SJSA1 (cell line): ENCODE measurements at regions not wholly inside any gene's neighbourhood (a gene's known extent, or its start where the extent isn't known, plus 50 kb on each side); places are given as distances from the start of the nearest gene placed in this dataset.
"Not testable (repeated sequence)": the region's sequence is repeated elsewhere in the genome, so short reads cannot be mapped to it uniquely, and the experiment has no call there.

Experiments used
- DNase-seq, 2 experiments: peaks; one replicate each; pipeline ENCODE4 v3.0.0-alpha.2; 2015 to 2020; ENCODE audit warnings: low spot score in 2 of 2, low read depth in 1 of 2
- H3K27ac ChIP-seq: fragments of 250-450 bp; sonication (Bioruptor Pico); 2 replicates; pipeline ENCODE4 v1.5.1; 2020; ENCODE audit warnings: mild to moderate bottlenecking, moderate library complexity
- H3K27me3 ChIP-seq: fragments of 250-450 bp; sonication (Bioruptor Pico); replicated peaks from 2 replicates; pipeline ENCODE4 v1.5.1; 2020; ENCODE audit warnings: mild to moderate bottlenecking, moderate library complexity
- H3K36me3 ChIP-seq: fragments of 250-450 bp; sonication (Bioruptor Pico); 2 replicates; pipeline ENCODE4 v1.5.1; 2020; ENCODE audit warnings: mild to moderate bottlenecking
- H3K4me1 ChIP-seq: fragments of 250-450 bp; sonication (Bioruptor Pico); replicated peaks from 2 replicates; pipeline ENCODE4 v1.6.1; 2021; ENCODE audit warnings: mild to moderate bottlenecking
- H3K4me3 ChIP-seq: fragments of 250-450 bp; sonication (Bioruptor Pico); 2 replicates; pipeline ENCODE4 v1.5.1; 2020; ENCODE audit warnings: mild to moderate bottlenecking
- H3K9me3 ChIP-seq: fragments of 250-450 bp; sonication (Bioruptor Pico); replicated peaks from 2 replicates; pipeline ENCODE4 v1.5.1; 2020; ENCODE audit warnings: mild to moderate bottlenecking

GRCh38 chr12:5308216-5308615, 123.7 kb upstream of the NTF3 start:
- Histone ChIP-seq H3K9me3 (peaks cover 1% of the 10 kb centered on the region; the same call in 1 of the 2 replicates), H3K27me3 (no peaks in the 10 kb centered on the region)

DNA sequence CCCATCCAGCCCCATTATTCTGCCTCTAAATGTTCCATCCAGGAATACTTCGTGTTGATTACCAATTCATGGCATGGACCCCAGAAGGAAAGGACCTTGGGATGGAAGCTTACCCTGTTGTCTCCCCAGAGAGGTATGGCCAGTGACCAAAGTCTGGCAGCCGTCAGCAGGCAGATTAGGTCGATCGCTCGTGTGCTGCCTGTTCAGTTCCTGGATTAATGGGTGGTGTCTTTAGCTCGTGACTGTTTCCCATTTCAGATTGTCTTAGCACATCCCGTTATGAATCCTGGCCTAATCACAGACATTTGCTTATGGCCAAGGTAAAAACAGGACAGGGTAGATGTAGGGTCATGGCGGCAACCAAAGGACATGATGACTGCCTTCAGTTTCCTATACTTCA, 122.9 kb upstream of the NTF3 start:
- no peaks in the 10 kb centered on the region for H3K4me1 ChIP-seq
- H3K27ac ChIP-seq: no peak overlapping the region
- H3K27me3 ChIP-seq: no peaks in the 10 kb centered on the region
- H3K4me3 ChIP-seq: no peak overlapping the region
- no peaks in the 10 kb centered on the region for H3K36me3 ChIP-seq
- H3K9me3 ChIP-seq: peaks cover 4% of the 10 kb centered on the region; the same call in 1 of the 2 replicates
- no peak for DNase-seq

More at GRCh38 chr12:5308216-5308615, 123.7 kb upstream of the NTF3 start:
- DNase-seq: no peak
- no peak overlapping the region for H3K27ac ChIP-seq
- H3K4me3 ChIP-seq: no peak overlapping the region
- H3K36me3 ChIP-seq: no peaks in the 10 kb centered on the region
- no peaks in the 10 kb centered on the region for H3K4me1 ChIP-seq

GRCh38 chr12:5309654-5310053, 122.3 kb upstream of the NTF3 start:
- peaks cover 4% of the 10 kb centered on the region; the same call in 1 of the 2 replicates for H3K9me3 ChIP-seq
- no peak for DNase-seq
- H3K27ac ChIP-seq: no peak overlapping the region
- no peaks in the 10 kb centered on the region for H3K36me3 ChIP-seq
- no peaks in the 10 kb centered on the region for H3K4me1 ChIP-seq
- H3K27me3 ChIP-seq: no peaks in the 10 kb centered on the region
- H3K4me3 ChIP-seq: no peak overlapping the region

GRCh38 chr12:5310151-5310550, 121.8 kb upstream of the NTF3 start:
- peaks cover 4% of the 10 kb centered on the region; the same call in 1 of the 2 replicates for H3K9me3 ChIP-seq
- no peak overlapping the region for H3K4me3 ChIP-seq
- H3K36me3 ChIP-seq: no peaks in the 10 kb centered on the region
- no peak for DNase-seq
- no peak overlapping the region for H3K27ac ChIP-seq
- H3K27me3 ChIP-seq: no peaks in the 10 kb centered on the region
- no peaks in the 10 kb centered on the region for H3K4me1 ChIP-seq

- H3K9me3 ChIP-seq: peaks cover 8% of the 10 kb centered on the region
- no peaks in the 10 kb centered on the region for H3K4me1 ChIP-seq
- H3K4me3 ChIP-seq: no peak overlapping the region
- no peaks in the 10 kb centered on the region for H3K36me3 ChIP-seq
- no peak for DNase-seq
- no peaks in the 10 kb centered on the region for H3K27me3 ChIP-seq
- no peak overlapping the region for H3K27ac ChIP-seq
Observed at GRCh38 chr12:5317556-5317955, 114.4 kb upstream of the NTF3 start.

DNA sequence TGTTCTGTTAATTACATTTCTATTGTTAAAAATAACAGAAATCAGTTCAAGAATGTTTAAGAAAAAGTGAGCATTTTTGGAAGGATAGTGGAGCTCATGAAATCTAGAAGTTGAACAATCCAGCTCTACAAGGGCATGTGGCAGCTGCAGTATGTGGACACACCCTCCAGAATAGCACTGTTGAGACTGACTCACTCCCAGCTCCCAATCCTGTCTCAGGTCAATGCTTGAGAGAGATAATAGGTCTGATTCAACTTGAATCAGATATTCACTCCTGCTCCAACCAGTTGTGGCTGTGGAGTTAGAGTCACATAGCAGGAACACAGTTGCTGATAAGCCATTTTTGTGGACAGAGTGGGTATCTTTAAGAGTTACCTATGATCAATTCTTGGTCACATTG, 113.0 kb upstream of the NTF3 start:
- Histone ChIP-seq H3K36me3 (no peaks in the 10 kb centered on the region), H3K4me3 (no peak overlapping the region), H3K4me1 (no peaks in the 10 kb centered on the region), H3K27ac (no peak overlapping the region), H3K27me3 (no peaks in the 10 kb centered on the region), H3K9me3 (peaks cover 4% of the 10 kb centered on the region; the same call in 1 of the 2 replicates)
- no peak for DNase-seq

DNA sequence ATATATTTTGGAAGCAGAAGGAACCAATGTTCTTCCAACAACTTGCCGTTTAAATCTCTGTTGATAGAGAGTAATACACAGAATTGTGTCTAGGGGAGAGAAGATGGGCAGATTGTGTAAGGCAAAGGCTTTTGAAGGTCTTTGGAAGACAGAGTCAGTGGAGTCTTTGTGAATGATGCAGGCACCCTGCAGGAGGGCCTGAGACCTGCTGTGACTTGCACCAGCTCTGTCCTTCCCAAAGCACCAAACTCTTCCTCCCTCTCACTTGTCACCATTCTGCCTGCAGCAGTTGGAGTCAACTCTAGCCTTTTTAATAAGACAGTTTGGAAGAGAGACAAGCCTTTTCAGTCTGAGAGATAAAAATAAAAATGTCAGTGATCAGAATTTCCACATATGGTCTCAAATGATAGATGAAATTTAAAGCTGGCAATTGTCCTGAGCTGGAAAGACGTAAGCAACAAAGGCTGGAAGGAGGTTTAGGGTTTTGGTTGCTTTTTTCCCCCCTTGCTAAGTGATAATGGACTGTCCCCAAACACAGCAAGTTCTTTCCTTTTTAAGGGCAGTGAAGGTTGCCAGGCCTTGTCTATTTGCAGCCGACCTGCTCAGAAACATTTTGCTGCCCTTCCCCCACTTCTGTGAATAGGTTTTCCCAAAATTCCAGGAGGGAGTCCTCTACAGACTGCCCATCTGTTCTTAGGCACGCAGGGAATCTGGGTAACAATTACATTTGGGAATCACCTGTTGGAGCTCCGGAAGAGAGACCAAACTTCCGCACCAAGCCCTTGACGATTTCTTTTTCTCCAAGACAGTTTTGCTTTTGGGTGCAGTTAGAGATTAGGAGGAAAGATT, 103.0 kb upstream of the NTF3 start:
- Histone ChIP-seq H3K27ac (no peak overlapping the region), H3K4me1 (no peaks in the 10 kb centered on the region), H3K36me3 (no peaks in the 10 kb centered on the region), H3K27me3 (0 out of 2 replicates have a peak, but pooled peaks cover 3% of the 10 kb centered on the region), H3K9me3 (no peaks in the 10 kb centered on the region; the same call in 1 of the 2 replicates), H3K4me3 (no peak overlapping the region)
- DNase-seq: no peak

- DNase-seq: no peak
- Histone ChIP-seq H3K27ac (no peak overlapping the region), H3K4me3 (no peak overlapping the region), H3K9me3 (0 out of 2 replicates have a peak, but pooled peaks cover 2% of the 10 kb centered on the region), H3K36me3 (no peaks in the 10 kb centered on the region), H3K4me1 (no peaks in the 10 kb centered on the region), H3K27me3 (peaks cover 3% of the 10 kb centered on the region; the same call in 1 of the 2 replicates)
Observed at GRCh38 chr12:5332551-5332950, 99.4 kb upstream of the NTF3 start.

- no peak for DNase-seq
- Histone ChIP-seq H3K36me3 (no peaks in the 10 kb centered on the region), H3K4me1 (no peaks in the 10 kb centered on the region), H3K9me3 (0 out of 2 replicates have a peak, but pooled peaks cover 2% of the 10 kb centered on the region), H3K27me3 (peaks cover 3% of the 10 kb centered on the region; the same call in 1 of the 2 replicates), H3K4me3 (no peak overlapping the region), H3K27ac (no peak overlapping the region)
Observed at GRCh38 chr12:5333096-5333495, 98.8 kb upstream of the NTF3 start.

GRCh38 chr12:5335069-5335468, 96.8 kb upstream of the NTF3 start:
- no peak for DNase-seq
- Histone ChIP-seq H3K27ac (no peak overlapping the region), H3K36me3 (no peaks in the 10 kb centered on the region)

GRCh38 chr12:5341086-5341485, 90.8 kb upstream of the NTF3 start:
- H3K9me3 ChIP-seq: not testable (repeated sequence)

More at GRCh38 chr12:5335069-5335468, 96.8 kb upstream of the NTF3 start:
- Histone ChIP-seq H3K4me1 (no peaks in the 10 kb centered on the region), H3K9me3 (0 out of 2 replicates have a peak, but pooled peaks cover 2% of the 10 kb centered on the region), H3K4me3 (no peak overlapping the region), H3K27me3 (peaks cover 3% of the 10 kb centered on the region; the same call in 1 of the 2 replicates)

DNA sequence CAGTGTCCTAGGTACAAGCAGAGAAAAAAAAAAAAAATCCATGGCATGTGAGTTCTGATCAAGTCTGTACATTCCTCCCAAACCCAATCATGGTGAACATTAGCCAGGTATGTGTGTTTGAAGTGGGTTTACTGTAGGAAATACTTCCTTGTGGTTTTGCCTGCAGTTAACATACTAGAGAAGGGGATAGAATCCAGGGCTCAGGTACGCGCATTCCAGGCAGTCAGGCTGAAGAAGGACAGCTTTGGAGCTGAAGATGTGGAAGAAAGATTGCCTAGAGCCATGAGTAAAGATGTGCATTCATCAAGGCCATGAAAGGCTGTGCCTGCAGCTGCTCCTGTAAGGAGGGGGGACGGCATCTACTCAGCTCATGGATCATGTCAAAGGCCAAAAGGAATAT, 88.2 kb upstream of the NTF3 start:
- Histone ChIP-seq H3K4me1 (no peaks in the 10 kb centered on the region), H3K27me3 (peaks cover 6% of the 10 kb centered on the region; the same call in 1 of the 2 replicates), H3K4me3 (no peak overlapping the region), H3K36me3 (no peaks in the 10 kb centered on the region), H3K9me3 (no peaks in the 10 kb centered on the region), H3K27ac (no peak overlapping the region)
- DNase-seq: no peak

More at GRCh38 chr12:5341086-5341485, 90.8 kb upstream of the NTF3 start:
- H3K4me3 ChIP-seq, H3K4me1 ChIP-seq, DNase-seq, H3K27ac ChIP-seq, H3K27me3 ChIP-seq, H3K36me3 ChIP-seq: not testable (repeated sequence)

DNA sequence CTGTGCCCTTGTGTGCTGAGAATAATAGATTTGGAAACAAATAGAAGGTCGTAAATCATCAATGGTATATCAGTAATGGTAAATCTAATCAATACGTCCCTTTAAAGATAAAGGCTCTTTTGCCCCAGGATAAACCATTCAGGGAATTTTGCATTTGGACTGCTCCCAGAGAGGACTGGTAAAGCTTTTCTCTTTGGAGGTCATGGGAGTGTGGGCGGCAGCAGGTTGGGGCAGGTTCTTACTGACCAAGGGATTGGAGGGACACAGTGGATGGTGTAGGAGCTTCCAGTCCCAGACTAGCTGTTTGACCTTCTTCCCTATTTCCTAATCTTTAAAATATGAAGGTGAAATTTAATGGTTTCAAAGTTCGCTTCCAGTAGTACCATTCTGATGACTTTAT, 87.8 kb upstream of the NTF3 start:
- Histone ChIP-seq H3K4me3 (no peak overlapping the region), H3K27me3 (peaks cover 6% of the 10 kb centered on the region; the same call in 1 of the 2 replicates), H3K9me3 (no peaks in the 10 kb centered on the region), H3K27ac (no peak overlapping the region), H3K4me1 (no peaks in the 10 kb centered on the region), H3K36me3 (no peaks in the 10 kb centered on the region)
- DNase-seq: no peak

- DNase-seq: no peak
- H3K27me3 ChIP-seq: peaks cover 8% of the 10 kb centered on the region; the same call in 1 of the 2 replicates
- no peaks in the 10 kb centered on the region for H3K9me3 ChIP-seq
- no peaks in the 10 kb centered on the region for H3K36me3 ChIP-seq
- H3K4me3 ChIP-seq: no peak overlapping the region
- no peak overlapping the region for H3K27ac ChIP-seq
- no peaks in the 10 kb centered on the region for H3K4me1 ChIP-seq
Observed at GRCh38 chr12:5345534-5345933, 86.4 kb upstream of the NTF3 start.
